ENCODE measurements at regions not wholly inside any gene's neighbourhood (a gene's known extent, or its start where the extent isn't known, plus 50 kb on each side); places are given as distances from the start of the nearest gene placed in this dataset.

- Histone ChIP-seq H3K9me3 (ENCODE audit: control insufficient read depth in 2 of 2, low read length in 2 of 2) (no peaks in the 10 kb centered on the region), H3K27ac (ENCODE audit: low read length) (no peak overlapping the region), H3K36me3 (ENCODE audit: control insufficient read depth in 2 of 2, insufficient read depth in 2 of 2, low read length in 2 of 2) (no peaks in the 10 kb centered on the region), H3K9ac (ENCODE audit: low read length in 2 of 2) (no peak overlapping the region), H3K4me1 (ENCODE audit: control insufficient read depth, insufficient read depth, low read length) (peaks cover 2% of the 10 kb centered on the region), H3K4me3 (ENCODE audit: low read length in 2 of 2) (no peak overlapping the region), H3K27me3 (ENCODE audit: control insufficient read depth in 1 of 2, insufficient read depth in 2 of 2, low read length in 2 of 2) (peaks cover 0 to 2% of the 10 kb centered on the region in 2 donors)
Measured at GRCh38 chr1:184158896-184159681, 107.6 kb downstream of the TSEN15 start.

GRCh38 chr1:184160236-184160635 is 108.7 kb downstream of the TSEN15 start:
- Histone ChIP-seq H3K36me3 (ENCODE audit: control insufficient read depth in 2 of 2, insufficient read depth in 2 of 2, low read length in 2 of 2) (no peaks in the 10 kb centered on the region), H3K27me3 (ENCODE audit: control insufficient read depth in 1 of 2, insufficient read depth in 2 of 2, low read length in 2 of 2) (peaks cover 0 to 2% of the 10 kb centered on the region in 2 donors), H3K9ac (ENCODE audit: low read length in 2 of 2) (no peak overlapping the region), H3K4me1 (ENCODE audit: control insufficient read depth, insufficient read depth, low read length) (peaks cover 2% of the 10 kb centered on the region), H3K9me3 (ENCODE audit: control insufficient read depth in 2 of 2, low read length in 2 of 2) (no peaks in the 10 kb centered on the region), H3K4me3 (ENCODE audit: low read length in 2 of 2) (no peak overlapping the region), H3K27ac (ENCODE audit: low read length) (no peak overlapping the region)

DNA sequence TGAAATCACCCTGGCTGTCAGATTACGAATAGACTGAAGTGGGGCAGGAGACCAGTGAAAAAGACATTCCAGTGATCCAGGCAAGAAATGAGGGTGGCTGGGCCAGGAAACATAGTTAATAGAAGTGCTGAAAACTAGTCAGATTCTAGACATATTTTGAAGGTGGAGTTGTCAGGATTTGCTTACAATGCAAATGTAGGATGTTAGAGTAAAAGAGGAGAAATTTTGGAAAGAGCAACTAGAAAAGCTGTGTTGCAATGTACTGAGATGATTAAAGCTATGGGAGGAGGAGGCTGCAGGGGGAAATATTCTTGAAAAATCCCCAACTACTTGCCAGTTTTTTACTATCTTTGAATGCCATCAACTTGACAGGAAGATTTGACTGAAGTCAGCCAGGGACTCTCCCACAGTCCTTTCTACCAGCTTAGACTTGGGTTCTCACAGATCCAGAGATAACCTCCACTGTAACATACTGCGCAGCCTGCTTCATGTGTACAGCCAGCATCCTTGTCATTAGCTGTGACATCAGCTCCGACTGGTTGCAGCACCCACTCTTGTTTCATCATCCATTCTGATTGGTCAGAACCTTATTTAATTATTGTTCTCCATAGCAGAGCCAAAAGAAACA is 109.7 kb downstream of the TSEN15 start:
- Histone ChIP-seq H3K27ac (ENCODE audit: low read length) (no peak overlapping the region), H3K9me3 (ENCODE audit: control insufficient read depth in 2 of 2, low read length in 2 of 2) (no peaks in the 10 kb centered on the region), H3K4me3 (ENCODE audit: low read length in 2 of 2) (no peak overlapping the region), H3K9ac (ENCODE audit: low read length in 2 of 2) (no peak overlapping the region), H3K36me3 (ENCODE audit: control insufficient read depth in 2 of 2, insufficient read depth in 2 of 2, low read length in 2 of 2) (no peaks in the 10 kb centered on the region), H3K4me1 (ENCODE audit: control insufficient read depth, insufficient read depth, low read length) (peaks cover 2% of the 10 kb centered on the region), H3K27me3 (ENCODE audit: control insufficient read depth in 1 of 2, insufficient read depth in 2 of 2, low read length in 2 of 2) (no peaks in the 10 kb centered on the region)

GRCh38 chr1:184162281-184162680 is 110.8 kb downstream of the TSEN15 start:
- H3K4me3 ChIP-seq (ENCODE audit: low read length in 2 of 2), result no peak overlapping the region
- H3K27me3 ChIP-seq (ENCODE audit: control insufficient read depth in 1 of 2, insufficient read depth in 2 of 2, low read length in 2 of 2), result no peaks in the 10 kb centered on the region
- peaks cover 2% of the 10 kb centered on the region for H3K4me1 ChIP-seq (ENCODE audit: control insufficient read depth, insufficient read depth, low read length)
- no peaks in the 10 kb centered on the region for H3K36me3 ChIP-seq (ENCODE audit: control insufficient read depth in 2 of 2, insufficient read depth in 2 of 2, low read length in 2 of 2)
- no peak overlapping the region for H3K27ac ChIP-seq (ENCODE audit: low read length)
- H3K9ac ChIP-seq (ENCODE audit: low read length in 2 of 2), result no peak overlapping the region
- no peaks in the 10 kb centered on the region for H3K9me3 ChIP-seq (ENCODE audit: control insufficient read depth in 2 of 2, low read length in 2 of 2)

GRCh38 chr1:184163674-184164465 is 112.3 kb downstream of the TSEN15 start:
- Histone ChIP-seq H3K9me3 (ENCODE audit: control insufficient read depth in 2 of 2, low read length in 2 of 2) (no peaks in the 10 kb centered on the region), H3K27me3 (ENCODE audit: control insufficient read depth in 1 of 2, insufficient read depth in 2 of 2, low read length in 2 of 2) (no peaks in the 10 kb centered on the region), H3K9ac (ENCODE audit: low read length in 2 of 2) (no peak overlapping the region), H3K27ac (ENCODE audit: low read length) (no peak overlapping the region), H3K4me1 (ENCODE audit: control insufficient read depth, insufficient read depth, low read length) (peaks cover 2% of the 10 kb centered on the region), H3K36me3 (ENCODE audit: control insufficient read depth in 2 of 2, insufficient read depth in 2 of 2, low read length in 2 of 2) (no peaks in the 10 kb centered on the region), H3K4me3 (ENCODE audit: low read length in 2 of 2) (no peak overlapping the region)

- Histone ChIP-seq H3K36me3 (ENCODE audit: control insufficient read depth in 2 of 2, insufficient read depth in 2 of 2, low read length in 2 of 2) (no peaks in the 10 kb centered on the region), H3K4me3 (ENCODE audit: low read length in 2 of 2) (no peak overlapping the region), H3K27me3 (ENCODE audit: control insufficient read depth in 1 of 2, insufficient read depth in 2 of 2, low read length in 2 of 2) (no peaks in the 10 kb centered on the region), H3K9ac (ENCODE audit: low read length in 2 of 2) (no peak overlapping the region), H3K27ac (ENCODE audit: low read length) (no peak overlapping the region), H3K9me3 (ENCODE audit: control insufficient read depth in 2 of 2, low read length in 2 of 2) (no peaks in the 10 kb centered on the region), H3K4me1 (ENCODE audit: control insufficient read depth, insufficient read depth, low read length) (peaks cover 2% of the 10 kb centered on the region)
Measured at GRCh38 chr1:184164536-184164935, 113.0 kb downstream of the TSEN15 start.

DNA sequence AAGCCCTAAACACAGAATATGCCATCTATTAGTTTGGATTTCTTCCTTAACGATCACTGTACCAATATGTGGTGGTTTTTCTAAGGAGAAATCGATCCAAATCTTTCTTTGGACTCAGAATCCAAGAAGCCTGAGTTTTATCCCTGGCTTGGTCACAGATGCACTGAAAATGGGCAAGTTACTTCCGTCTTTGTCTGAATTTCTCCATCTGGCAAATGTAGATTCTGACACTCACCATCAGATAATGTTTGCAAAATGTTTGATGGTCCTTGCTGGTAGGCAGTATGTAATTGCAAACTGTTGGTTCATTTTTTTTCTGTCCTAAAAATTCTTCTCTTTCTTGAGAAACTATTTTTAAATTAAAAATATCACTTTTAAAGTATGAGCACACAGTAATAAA is 115.0 kb downstream of the TSEN15 start:
- Histone ChIP-seq H3K36me3 (ENCODE audit: control insufficient read depth in 2 of 2, insufficient read depth in 2 of 2, low read length in 2 of 2) (no peaks in the 10 kb centered on the region), H3K27me3 (ENCODE audit: control insufficient read depth in 1 of 2, insufficient read depth in 2 of 2, low read length in 2 of 2) (no peaks in the 10 kb centered on the region), H3K4me3 (ENCODE audit: low read length in 2 of 2) (no peak overlapping the region), H3K27ac (ENCODE audit: low read length) (no peak overlapping the region), H3K4me1 (ENCODE audit: control insufficient read depth, insufficient read depth, low read length) (peaks cover 2% of the 10 kb centered on the region), H3K9me3 (ENCODE audit: control insufficient read depth in 2 of 2, low read length in 2 of 2) (peaks cover 0 to 3% of the 10 kb centered on the region in 2 donors), H3K9ac (ENCODE audit: low read length in 2 of 2) (no peak overlapping the region)

DNA sequence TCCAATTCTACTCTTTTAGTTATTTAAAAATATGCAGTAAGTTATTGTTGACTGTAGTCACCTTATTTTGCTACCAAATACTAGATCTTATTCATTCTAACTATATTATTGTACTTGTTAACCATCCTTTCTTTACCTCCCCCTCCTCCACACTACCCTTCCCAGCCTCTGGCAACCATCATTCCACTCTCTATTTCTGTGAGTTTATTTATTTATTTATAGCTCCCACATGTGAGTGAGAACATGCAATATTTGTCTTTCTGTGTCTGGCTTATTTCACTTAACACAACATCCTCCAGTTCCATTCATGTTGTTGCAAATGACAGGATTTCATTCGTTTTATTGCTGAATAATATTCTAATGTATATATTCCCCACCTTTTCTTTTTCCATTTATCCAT is 115.8 kb downstream of the TSEN15 start:
- no peak overlapping the region for H3K27ac ChIP-seq (ENCODE audit: low read length)
- no peaks in the 10 kb centered on the region for H3K4me1 ChIP-seq (ENCODE audit: control insufficient read depth, insufficient read depth, low read length)
- H3K9ac ChIP-seq (ENCODE audit: low read length in 2 of 2), result no peak overlapping the region
- H3K9me3 ChIP-seq (ENCODE audit: control insufficient read depth in 2 of 2, low read length in 2 of 2), result peaks cover 0 to 3% of the 10 kb centered on the region in 2 donors
- H3K27me3 ChIP-seq (ENCODE audit: control insufficient read depth in 1 of 2, insufficient read depth in 2 of 2, low read length in 2 of 2), result no peaks in the 10 kb centered on the region
- no peaks in the 10 kb centered on the region for H3K36me3 ChIP-seq (ENCODE audit: control insufficient read depth in 2 of 2, insufficient read depth in 2 of 2, low read length in 2 of 2)
- no peak overlapping the region for H3K4me3 ChIP-seq (ENCODE audit: low read length in 2 of 2)

GRCh38 chr1:184170719-184171118 is 119.2 kb downstream of the TSEN15 start:
- Histone ChIP-seq H3K27ac (ENCODE audit: low read length) (no peak overlapping the region), H3K9me3 (ENCODE audit: control insufficient read depth in 2 of 2, low read length in 2 of 2) (peaks cover 0 to 3% of the 10 kb centered on the region in 2 donors), H3K36me3 (ENCODE audit: control insufficient read depth in 2 of 2, insufficient read depth in 2 of 2, low read length in 2 of 2) (no peaks in the 10 kb centered on the region), H3K4me3 (ENCODE audit: low read length in 2 of 2) (no peak overlapping the region), H3K9ac (ENCODE audit: low read length in 2 of 2) (no peak overlapping the region), H3K27me3 (ENCODE audit: control insufficient read depth in 1 of 2, insufficient read depth in 2 of 2, low read length in 2 of 2) (no peaks in the 10 kb centered on the region), H3K4me1 (ENCODE audit: control insufficient read depth, insufficient read depth, low read length) (no peaks in the 10 kb centered on the region)

GRCh38 chr1:184176058-184176457 is 124.5 kb downstream of the TSEN15 start:
- Histone ChIP-seq H3K36me3 (ENCODE audit: control insufficient read depth in 2 of 2, insufficient read depth in 2 of 2, low read length in 2 of 2) (no peaks in the 10 kb centered on the region), H3K9me3 (ENCODE audit: control insufficient read depth in 2 of 2, low read length in 2 of 2) (no peaks in the 10 kb centered on the region), H3K9ac (ENCODE audit: low read length in 2 of 2) (no peak overlapping the region), H3K27me3 (ENCODE audit: control insufficient read depth in 1 of 2, insufficient read depth in 2 of 2, low read length in 2 of 2) (no peaks in the 10 kb centered on the region), H3K4me1 (ENCODE audit: control insufficient read depth, insufficient read depth, low read length) (no peaks in the 10 kb centered on the region), H3K27ac (ENCODE audit: low read length) (no peak overlapping the region), H3K4me3 (ENCODE audit: low read length in 2 of 2) (no peak overlapping the region)
